ENCODE measurements at regions not wholly inside any gene's neighbourhood (a gene's known extent, or its start where the extent isn't known, plus 50 kb on each side); places are given as distances from the start of the nearest gene placed in this dataset.

- TF ChIP-seq CTCF (IDR thresholded peaks at IDR 0.05) (no peak), POLR2A (IDR thresholded peaks at IDR 0.05) (no peak)
Observed at GRCh38 chr6:120606743-120607142, 727.5 kb downstream of the TBC1D32 start.

Measured in heart left ventricle (tissue), 13 donors.